GM19238 (cell line): ENCODE measurements at regions not wholly inside any gene's neighbourhood (a gene's known extent, or its start where the extent isn't known, plus 50 kb on each side); places are given as distances from the start of the nearest gene placed in this dataset.

Source experiments
- DNase-seq: peaks from one replicate; pipeline ENCODE4 v3.0.0; 2011; ENCODE audit warnings: low spot score; ENCODE audit not compliant: insufficient read length

DNA sequence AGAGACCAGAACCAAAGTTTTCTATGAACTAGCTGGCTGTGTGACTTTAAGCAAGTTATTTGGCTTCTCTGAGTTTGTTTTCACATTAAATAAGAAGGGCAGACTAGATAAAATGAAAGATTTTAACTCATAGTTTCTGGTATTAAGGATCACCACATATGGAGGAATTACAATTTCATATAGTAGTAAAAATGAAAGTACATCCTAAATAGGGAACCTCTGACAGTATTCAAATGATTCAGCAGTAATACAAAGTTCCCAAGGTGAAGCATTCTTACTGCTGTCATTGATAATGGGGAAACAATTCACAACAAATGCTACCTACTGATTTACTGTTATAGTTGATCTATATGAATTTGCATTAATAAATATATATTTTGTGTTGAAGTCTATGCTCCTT lies 170.3 kb upstream of the VRK2 start:
- DNase-seq: no peak

GRCh38 chr2:57877811-57878170 lies 168.8 kb upstream of the VRK2 start:
- no peak for DNase-seq

GRCh38 chr2:57878171-57878865 lies 168.3 kb upstream of the VRK2 start:
- no peak for DNase-seq

DNA sequence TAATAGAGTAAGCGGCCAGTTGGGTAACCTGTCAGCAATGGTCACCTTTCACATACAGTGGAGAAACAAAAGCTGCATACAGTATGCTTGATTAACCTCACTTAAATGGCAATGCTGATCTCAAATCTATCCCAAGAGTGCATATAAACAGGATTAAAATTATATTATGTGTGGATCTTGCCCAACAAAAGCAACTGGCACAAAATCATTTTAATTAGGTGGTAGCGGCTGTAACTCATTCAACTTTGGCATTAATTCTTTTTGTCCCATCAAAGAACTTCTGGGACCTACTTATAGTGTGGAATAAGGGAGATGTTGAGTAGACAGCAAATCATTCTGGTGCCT lies 167.8 kb upstream of the VRK2 start:
- DNase-seq: no peak

DNA sequence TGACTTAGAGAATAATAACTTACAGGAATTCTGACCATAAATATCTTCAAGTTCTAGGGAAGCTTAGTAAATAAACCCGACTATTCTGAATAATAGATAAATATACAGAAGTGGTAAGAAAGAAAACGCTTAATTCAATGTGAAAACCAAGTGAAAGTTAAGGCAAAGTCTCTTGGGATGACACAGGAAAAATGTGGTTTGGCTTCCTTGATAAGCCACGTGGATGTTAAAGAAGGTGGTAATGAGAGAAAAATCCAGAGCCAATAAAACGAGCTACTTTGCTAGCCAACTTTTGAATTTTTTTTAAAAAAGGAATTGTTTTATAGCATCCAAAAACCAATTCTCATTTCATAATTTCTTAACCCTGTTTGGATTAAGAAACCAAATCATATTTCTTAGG lies 166.2 kb upstream of the VRK2 start:
- no peak for DNase-seq

GRCh38 chr2:57880967-57881366 lies 165.6 kb upstream of the VRK2 start:
- DNase-seq: no peak

DNA sequence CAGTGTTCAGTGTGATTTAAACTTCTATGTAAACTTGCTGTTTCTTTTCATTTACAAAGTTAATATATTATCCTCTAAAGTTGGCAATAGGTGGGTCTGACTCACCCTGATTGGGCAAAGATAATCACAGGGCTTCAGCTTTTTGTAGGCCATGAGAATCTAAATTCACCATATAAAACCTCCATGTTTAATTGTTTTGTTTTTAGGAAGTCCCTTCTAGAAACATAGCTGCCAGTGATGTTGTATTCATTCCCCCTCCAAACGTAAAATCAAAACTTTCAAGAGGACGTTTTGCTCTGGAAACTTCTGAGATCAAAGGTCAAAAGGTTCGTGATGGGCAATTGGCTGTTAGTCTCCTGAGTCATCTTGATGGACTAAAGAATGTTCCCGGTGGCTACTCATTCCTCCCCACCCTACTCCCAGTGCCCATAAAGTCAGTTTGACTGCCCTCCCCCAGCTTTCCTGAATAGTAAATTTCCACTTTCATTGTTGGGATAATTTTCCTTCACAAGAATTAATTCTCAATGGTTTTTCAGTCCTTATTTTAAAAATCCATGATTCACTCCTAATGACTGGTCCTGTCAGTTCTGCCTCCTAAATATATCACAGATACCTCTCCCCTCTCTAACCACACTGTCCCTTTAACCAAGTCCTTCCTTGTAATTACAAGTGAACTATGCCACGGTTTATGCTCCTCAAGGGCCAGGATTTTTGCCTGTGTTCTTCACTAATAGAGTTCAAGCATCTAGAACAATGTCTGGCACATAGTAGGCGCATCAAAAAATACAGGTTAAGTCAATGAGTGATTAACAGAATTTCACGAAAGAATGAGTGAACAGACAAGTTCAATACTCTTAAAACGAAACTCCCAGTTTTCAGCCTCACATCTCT lies 164.4 kb upstream of the VRK2 start:
- DNase-seq: no peak

- no peak for DNase-seq
These were observed 163.6 kb upstream of the VRK2 start for GRCh38 chr2:57882895-57883515.

DNA sequence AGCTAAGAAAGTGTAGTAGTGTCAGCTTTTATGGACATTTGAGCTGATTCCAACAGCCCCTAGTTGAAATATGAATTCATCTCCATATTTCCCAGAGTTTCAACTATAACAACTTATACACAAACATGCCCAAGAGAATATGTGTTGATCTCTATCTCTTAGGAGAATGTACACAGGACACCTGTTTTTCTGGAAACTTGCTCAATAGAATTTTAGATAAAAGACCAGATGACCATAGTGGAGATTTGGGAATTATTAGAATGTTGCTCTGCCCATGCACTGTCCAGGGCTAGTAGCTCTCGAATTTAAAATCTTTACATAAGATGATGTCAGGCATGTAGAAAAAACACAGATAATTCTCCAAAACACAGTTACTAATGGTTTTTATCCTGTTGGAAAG lies 162.3 kb upstream of the VRK2 start:
- DNase-seq: no peak

DNA sequence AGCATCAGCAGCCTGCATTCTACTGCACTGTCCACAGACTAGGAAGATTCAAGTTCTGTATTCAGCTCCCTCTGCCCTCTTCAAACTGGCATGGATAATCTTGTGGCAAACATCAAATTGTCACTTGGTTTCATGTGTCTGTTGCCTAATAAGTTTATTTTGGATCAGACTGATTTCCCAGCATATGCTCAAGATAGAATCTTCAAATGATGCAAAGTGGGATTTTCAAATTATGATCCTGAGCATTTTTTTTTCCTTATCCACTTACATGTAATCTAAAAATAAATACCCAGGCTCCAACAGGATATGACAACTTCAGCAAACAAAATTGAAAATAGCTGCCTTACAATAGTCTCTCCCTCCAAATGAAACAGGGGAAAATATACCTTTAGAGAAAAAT lies 160.9 kb upstream of the VRK2 start:
- DNase-seq: no peak

DNA sequence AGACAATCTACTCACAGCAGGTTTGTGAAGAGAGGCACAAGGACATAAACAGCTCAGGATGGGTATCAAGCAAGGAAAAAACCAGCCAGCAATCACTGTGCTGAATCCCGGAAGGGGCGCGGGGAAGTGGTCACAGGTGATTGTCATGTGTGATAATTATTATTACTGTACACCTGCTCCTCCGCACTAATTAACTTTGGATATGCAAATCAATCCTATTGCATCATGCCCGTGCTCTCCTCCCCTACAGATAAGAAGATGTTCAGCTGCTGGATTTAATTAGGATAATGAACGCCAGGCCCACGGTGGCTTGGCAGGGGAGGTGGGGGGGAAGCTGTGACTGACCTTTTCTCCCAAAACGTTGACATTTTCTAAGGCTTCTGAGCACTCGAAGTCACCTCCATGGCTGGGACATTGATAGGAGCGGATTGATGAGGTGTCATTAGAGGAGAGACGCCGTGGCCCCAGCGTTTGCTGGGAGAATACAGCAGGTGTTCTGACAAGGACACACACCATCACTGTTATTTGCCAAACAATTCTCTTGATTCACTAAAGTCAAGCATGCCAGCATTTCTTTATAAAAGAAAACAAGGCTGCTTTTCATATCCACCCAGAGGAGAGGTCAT lies 160.3 kb upstream of the VRK2 start:
- no peak for DNase-seq

GRCh38 chr2:57888463-57888862 lies 158.1 kb upstream of the VRK2 start:
- no peak for DNase-seq

DNA sequence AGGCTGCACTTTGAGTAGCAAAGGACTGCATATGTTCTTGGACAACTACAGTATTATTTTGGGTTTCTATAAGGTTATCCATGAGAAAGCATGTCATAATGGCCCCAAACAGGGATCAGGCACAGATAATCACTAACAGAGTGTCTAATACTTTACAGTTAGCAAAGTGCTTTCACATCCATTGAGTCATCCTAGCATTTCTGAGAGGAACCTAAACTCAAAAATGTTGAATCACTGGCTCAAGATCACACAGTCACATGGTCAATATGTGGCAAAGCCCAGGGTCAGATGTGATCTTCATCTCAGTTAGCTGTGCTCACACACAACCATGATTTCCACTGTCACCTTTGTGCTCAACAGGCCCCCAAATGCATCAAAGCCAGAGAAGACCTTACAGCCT lies 156.1 kb upstream of the VRK2 start:
- DNase-seq: no peak

GRCh38 chr2:57891086-57891712 lies 155.4 kb upstream of the VRK2 start:
- DNase-seq: no peak

DNA sequence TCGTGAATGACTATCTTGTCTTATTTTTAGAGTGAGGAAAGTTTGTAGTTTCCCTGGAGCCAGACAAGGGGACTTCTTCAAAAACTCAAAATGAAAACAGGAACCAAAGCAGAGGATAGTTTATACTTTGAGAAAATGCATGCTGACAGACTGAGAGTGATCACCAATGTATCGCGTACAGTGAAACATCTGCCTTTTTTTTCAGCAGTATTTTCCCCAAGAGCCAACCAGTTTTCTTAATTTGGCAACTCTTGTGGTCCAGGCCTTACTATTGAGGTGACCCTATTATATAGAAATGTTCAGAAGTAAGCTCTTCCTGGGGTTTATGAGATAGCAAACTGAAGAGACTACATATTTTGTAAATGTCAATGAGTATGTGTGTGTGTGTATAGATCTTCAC lies 153.7 kb upstream of the VRK2 start:
- DNase-seq: no peak

DNA sequence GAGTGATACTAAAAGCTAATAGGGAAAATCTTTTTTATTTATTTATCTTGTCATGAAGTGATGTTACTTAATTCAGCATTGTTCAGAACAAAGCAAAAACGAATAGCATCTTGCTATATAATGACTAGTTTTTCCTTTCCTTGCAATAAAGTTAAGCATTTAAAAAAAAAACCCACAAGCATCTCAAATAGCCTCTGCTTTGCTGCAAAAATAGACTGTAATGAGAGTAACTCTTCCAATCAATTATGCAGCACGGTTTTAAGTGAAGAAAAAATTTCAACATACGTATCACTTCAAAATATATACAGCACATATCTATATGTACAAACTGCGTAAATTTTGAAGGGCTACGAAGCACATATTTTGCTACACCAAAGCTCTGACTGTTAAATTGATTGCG lies 153.3 kb upstream of the VRK2 start:
- DNase-seq: no peak

GRCh38 chr2:57893786-57894185 lies 152.8 kb upstream of the VRK2 start:
- no peak for DNase-seq

DNA sequence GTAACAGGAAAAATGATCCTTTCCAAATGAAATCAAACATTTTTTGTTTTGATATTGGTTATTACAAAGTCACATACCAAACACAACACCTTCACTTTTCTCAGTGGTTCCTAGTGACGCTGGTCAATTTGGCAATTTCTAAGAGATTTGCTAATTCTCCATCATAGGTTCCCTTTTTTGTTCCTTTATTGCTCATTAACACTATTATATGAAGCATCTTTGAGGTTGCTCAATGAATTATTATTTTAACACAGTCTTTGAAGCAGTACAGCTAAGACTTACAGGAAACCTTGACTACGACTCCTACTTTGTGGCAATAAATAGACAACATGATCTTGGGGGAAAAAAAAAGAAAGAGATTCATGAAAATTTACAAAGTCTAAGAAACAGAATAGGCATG lies 152.2 kb upstream of the VRK2 start:
- no peak for DNase-seq

DNA sequence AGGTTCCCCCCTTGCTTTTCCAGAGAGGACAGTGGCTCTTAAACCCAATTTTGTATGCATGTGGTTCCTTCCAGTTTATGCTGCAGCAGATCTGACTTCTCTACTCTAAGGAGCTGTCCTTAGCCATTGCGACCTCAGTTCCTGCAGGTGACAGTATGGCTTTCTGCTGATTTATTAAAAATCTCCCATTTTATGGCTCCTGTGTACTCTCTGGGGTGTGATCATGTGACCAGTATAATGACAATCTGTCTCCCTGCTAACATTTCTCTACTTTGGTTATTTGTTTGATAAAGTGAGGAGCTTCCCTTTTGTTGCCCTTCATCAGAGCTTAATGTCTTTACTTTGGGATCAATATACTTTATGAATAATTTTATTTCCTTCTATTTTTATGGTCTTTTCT lies 148.7 kb upstream of the VRK2 start:
- no peak for DNase-seq

- DNase-seq: no peak
These were observed 146.7 kb upstream of the VRK2 start for GRCh38 chr2:57899898-57900297.

DNA sequence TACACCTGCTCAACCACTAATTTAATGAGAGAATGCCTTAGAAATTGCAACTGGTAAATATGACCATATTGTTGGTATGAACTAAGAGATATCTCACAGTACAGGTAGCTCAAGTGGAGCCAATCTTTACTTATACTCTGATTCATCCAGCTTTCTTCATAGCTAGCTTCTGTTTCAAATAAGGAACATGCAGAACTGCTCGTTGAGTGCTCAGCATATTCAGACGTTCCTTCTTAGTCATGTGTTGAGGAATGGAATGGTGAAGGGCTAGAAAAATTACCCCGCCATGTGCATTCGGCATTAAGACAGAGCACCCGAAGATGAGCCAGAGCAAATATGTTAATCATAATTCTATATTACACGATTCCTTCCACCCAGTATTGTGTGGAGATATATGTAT lies 144.0 kb upstream of the VRK2 start:
- DNase-seq: no peak
